AG08395 (cell line): ENCODE measurements at regions not wholly inside any gene's neighbourhood (a gene's known extent, or its start where the extent isn't known, plus 50 kb on each side); places are given as distances from the start of the nearest gene placed in this dataset.

ENCODE experiments used
- DNase-seq: peaks from one replicate; pipeline ENCODE4 v3.0.0; 2012; ENCODE audit warnings: mixed read lengths, low spot score

GRCh38 chr5:68407311-68408239 is 192.0 kb downstream of the PIK3R1 start:
- no peak for DNase-seq

GRCh38 chr5:68408345-68408871 is 192.9 kb downstream of the PIK3R1 start:
- DNase-seq, result no peak

- peak; percentile 64 for DNase-seq
Observed at GRCh38 chr5:68409259-68409658, 193.7 kb downstream of the PIK3R1 start.

- no peak for DNase-seq
Observed at GRCh38 chr5:68411161-68411560, 195.6 kb downstream of the PIK3R1 start.

GRCh38 chr5:68415177-68416085 is 199.9 kb downstream of the PIK3R1 start:
- no peak for DNase-seq

GRCh38 chr5:68416714-68417113 is 201.2 kb downstream of the PIK3R1 start:
- DNase-seq, result no peak

- DNase-seq, result peak; percentile 53
Observed at GRCh38 chr5:68418201-68418600, 202.6 kb downstream of the PIK3R1 start.

- DNase-seq, result no peak
Observed at GRCh38 chr5:68418680-68419079, 203.1 kb downstream of the PIK3R1 start.

- no peak for DNase-seq
Observed at GRCh38 chr5:68419081-68419636, 203.6 kb downstream of the PIK3R1 start.

GRCh38 chr5:68419637-68420452 is 204.3 kb downstream of the PIK3R1 start:
- DNase-seq, result peak; percentile 13

GRCh38 chr5:68420476-68421344 is 205.2 kb downstream of the PIK3R1 start:
- no peak for DNase-seq

GRCh38 chr5:68421485-68422220 is 206.1 kb downstream of the PIK3R1 start:
- DNase-seq, result no peak

- no peak for DNase-seq
Observed at GRCh38 chr5:68423154-68423811, 207.7 kb downstream of the PIK3R1 start.

GRCh38 chr5:68424799-68425537 is 209.4 kb downstream of the PIK3R1 start:
- DNase-seq, result peak; percentile 69

GRCh38 chr5:68426586-68426985 is 211.0 kb downstream of the PIK3R1 start:
- no peak for DNase-seq

- no peak for DNase-seq
Observed at GRCh38 chr5:68428231-68428811, 212.8 kb downstream of the PIK3R1 start.

- DNase-seq, result no peak
Observed at GRCh38 chr5:68429510-68429909, 214.0 kb downstream of the PIK3R1 start.

GRCh38 chr5:68430279-68430678 is 214.7 kb downstream of the PIK3R1 start:
- no peak for DNase-seq
